ENCODE measurements at regions not wholly inside any gene's neighbourhood (a gene's known extent, or its start where the extent isn't known, plus 50 kb on each side); places are given as distances from the start of the nearest gene placed in this dataset.

DNA sequence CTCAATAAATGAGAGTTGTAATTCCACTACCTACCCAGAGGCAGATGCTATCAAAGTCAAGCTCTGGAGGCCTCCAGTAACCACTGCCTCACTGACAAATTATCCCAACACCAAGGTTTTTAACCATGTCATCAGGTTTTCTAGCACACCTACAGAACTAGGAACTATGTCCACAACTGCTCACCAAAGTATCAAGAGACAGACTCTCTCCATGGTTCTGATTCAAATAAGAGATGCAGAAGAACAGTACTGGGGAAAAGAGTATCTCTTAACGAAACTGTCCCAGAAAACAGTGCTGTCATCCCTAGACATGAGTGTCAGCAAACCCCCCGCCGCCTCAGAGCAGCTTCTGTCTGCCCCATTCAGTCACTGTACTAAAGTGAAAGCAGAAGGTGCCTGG lies 301.7 kb downstream of the OMA1 start:
- no peak for DNase-seq
- ATAC-seq: no peak
- no peaks in the 10 kb centered on the region for H3K36me3 Mint-ChIP-seq (ENCODE audit: low read depth)
- H3K4me1 Mint-ChIP-seq (ENCODE audit: low read depth): peaks cover 9% of the 10 kb centered on the region
- no peaks in the 10 kb centered on the region for H3K9me3 Mint-ChIP-seq
- CTCF ChIA-PET: no interaction called here
- intact Hi-C loops (cut with micrococcal nuclease): no loop called here
- H3K27me3 Mint-ChIP-seq: peaks cover 22% of the 10 kb centered on the region
- TF ChIP-seq, protein P1, sequence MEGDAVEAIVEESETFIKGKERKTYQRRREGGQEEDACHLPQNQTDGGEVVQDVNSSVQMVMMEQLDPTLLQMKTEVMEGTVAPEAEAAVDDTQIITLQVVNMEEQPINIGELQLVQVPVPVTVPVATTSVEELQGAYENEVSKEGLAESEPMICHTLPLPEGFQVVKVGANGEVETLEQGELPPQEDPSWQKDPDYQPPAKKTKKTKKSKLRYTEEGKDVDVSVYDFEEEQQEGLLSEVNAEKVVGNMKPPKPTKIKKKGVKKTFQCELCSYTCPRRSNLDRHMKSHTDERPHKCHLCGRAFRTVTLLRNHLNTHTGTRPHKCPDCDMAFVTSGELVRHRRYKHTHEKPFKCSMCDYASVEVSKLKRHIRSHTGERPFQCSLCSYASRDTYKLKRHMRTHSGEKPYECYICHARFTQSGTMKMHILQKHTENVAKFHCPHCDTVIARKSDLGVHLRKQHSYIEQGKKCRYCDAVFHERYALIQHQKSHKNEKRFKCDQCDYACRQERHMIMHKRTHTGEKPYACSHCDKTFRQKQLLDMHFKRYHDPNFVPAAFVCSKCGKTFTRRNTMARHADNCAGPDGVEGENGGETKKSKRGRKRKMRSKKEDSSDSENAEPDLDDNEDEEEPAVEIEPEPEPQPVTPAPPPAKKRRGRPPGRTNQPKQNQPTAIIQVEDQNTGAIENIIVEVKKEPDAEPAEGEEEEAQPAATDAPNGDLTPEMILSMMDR (IDR thresholded peaks at IDR 0.05): no peak
- H3K4me3 Mint-ChIP-seq: no peak overlapping the region
- POLR2A ChIA-PET: no interaction called here
- no peak overlapping the region for H3K27ac Mint-ChIP-seq

DNA sequence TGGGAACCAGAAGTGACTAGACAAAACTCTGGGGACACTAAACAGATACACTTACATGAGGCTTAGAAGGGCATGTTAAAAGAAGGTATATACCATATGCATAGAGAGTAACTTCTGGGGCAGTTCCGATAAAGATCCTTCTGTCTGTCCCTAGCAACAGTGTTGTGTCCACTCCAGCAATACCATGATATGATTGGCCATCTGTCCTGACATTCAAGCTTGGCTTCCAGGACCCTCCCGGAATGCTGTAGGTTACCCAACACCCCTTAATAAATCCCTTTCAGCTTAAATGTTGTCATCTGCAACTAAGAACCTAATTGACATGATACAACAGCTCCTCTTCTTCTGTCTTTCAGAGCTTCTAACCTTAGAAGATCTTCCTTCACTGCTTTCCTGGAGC lies 307.7 kb downstream of the OMA1 start:
- Mint-ChIP-seq H3K9me3 (no peaks in the 10 kb centered on the region), H3K4me3 (no peak overlapping the region), H3K27ac (no peak overlapping the region), H3K27me3 (peaks cover 2% of the 10 kb centered on the region), H3K4me1 (ENCODE audit: low read depth) (no peaks in the 10 kb centered on the region), H3K36me3 (ENCODE audit: low read depth) (no peaks in the 10 kb centered on the region)
- POLR2A ChIA-PET: no interaction called here
- TF ChIP-seq, protein P1 (IDR thresholded peaks at IDR 0.05): no peak
- CTCF ChIA-PET: interaction anchor here (1.4 kb wide), 1 partner anchor 11 kb away, joined by 3 read pairs; no protein-coding TSS in a partner anchor
- no peak for ATAC-seq
- intact Hi-C loops (cut with micrococcal nuclease): no loop called here
- DNase-seq: no peak

DNA sequence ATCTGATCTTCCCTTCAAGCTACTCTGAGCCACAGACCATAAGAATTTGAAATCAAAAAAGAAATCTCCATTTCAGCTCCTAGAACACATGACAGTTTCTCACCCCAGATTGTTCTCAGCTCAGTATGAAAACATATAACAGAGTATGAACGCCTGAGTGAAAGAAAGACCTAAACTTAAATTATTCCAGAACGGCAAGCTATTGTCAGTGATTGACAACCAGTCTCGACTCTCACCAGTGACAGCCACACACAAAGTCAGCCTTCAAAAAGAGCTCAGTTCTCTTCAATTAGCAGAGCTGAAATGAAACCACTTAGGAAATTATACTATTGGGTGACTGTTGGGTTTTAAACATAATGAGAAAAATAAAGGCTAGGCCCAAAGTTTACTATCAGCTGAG lies 312.8 kb downstream of the OMA1 start:
- Mint-ChIP-seq H3K4me3 (no peak overlapping the region), H3K27ac (no peak overlapping the region), H3K9me3 (no peaks in the 10 kb centered on the region), H3K36me3 (ENCODE audit: low read depth) (no peaks in the 10 kb centered on the region), H3K27me3 (peaks cover 2% of the 10 kb centered on the region), H3K4me1 (ENCODE audit: low read depth) (no peaks in the 10 kb centered on the region)
- no peak for DNase-seq
- POLR2A ChIA-PET: no interaction called here
- TF ChIP-seq, protein P1 (IDR thresholded peaks at IDR 0.05): no peak
- CTCF ChIA-PET: no interaction called here
- intact Hi-C loops (cut with micrococcal nuclease): no loop called here
- no peak for ATAC-seq

DNA sequence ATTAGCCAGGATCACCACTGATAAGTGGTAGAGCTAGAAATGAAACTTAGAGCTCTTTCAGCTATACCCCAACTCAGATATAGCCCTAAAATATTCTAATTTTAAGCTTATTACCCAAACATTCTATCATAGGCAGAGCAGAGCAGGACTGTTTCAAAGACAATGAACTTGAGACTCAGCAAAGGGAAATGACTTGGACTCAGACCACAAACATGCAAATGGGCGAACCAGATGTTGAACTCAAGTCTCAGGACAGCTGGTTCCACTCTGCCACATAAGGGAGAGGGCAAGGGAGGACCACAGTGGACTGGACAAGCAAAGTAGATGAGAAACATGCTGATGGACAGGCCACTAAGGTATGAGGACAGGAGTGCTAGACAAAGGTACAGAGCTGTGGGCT lies 315.3 kb downstream of the OMA1 start:
- intact Hi-C loops (cut with micrococcal nuclease): no loop called here
- ChIA-PET CTCF (no interaction called here), POLR2A (no interaction called here)
- Mint-ChIP-seq H3K27me3 (peaks cover 4% of the 10 kb centered on the region), H3K4me1 (ENCODE audit: low read depth) (no peaks in the 10 kb centered on the region), H3K4me3 (no peak overlapping the region), H3K9me3 (no peaks in the 10 kb centered on the region), H3K27ac (no peak overlapping the region), H3K36me3 (ENCODE audit: low read depth) (no peaks in the 10 kb centered on the region)
- no peak for DNase-seq
- TF ChIP-seq, protein P1 (IDR thresholded peaks at IDR 0.05): no peak
- no peak for ATAC-seq

DNA sequence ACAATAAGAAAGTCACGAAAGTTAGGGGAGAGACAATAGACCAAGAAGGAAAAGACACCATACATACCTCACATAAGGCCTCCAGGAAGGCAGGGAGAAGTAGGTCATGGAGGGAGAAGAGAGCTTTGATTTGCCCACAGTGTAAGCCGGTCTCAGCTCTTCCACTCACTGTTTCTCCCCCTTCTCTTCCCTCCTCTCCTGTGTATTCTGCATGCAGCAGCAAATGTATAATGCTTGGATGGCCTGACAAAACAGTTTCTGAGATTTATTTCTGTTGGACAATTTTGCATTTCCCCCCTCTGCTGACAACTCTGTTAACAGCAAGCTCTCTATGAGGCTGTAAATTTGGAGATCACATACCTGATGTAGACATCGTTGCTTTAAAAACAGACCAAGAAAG lies 318.9 kb downstream of the OMA1 start:
- peaks cover 2% of the 10 kb centered on the region for H3K27me3 Mint-ChIP-seq
- POLR2A ChIA-PET: interaction anchor here (0.5 kb wide), 1 partner anchor 80 kb away, joined by 5 read pairs; no protein-coding TSS in a partner anchor

More for the DNA sequence above, 318.9 kb downstream of the OMA1 start:
- no peak overlapping the region for H3K4me3 Mint-ChIP-seq
- CTCF ChIA-PET: no interaction called here
- TF ChIP-seq, protein P1 (IDR thresholded peaks at IDR 0.05): no peak
- no peak overlapping the region for H3K27ac Mint-ChIP-seq
- no peaks in the 10 kb centered on the region for H3K4me1 Mint-ChIP-seq (ENCODE audit: low read depth)
- H3K36me3 Mint-ChIP-seq (ENCODE audit: low read depth): no peaks in the 10 kb centered on the region
- intact Hi-C loops (cut with micrococcal nuclease): no loop called here
- ATAC-seq: no peak
- no peaks in the 10 kb centered on the region for H3K9me3 Mint-ChIP-seq
- DNase-seq: no peak
